ENCODE measurements at regions not wholly inside any gene's neighbourhood (a gene's known extent, or its start where the extent isn't known, plus 50 kb on each side); places are given as distances from the start of the nearest gene placed in this dataset.
"Not testable (repeated sequence)": the region's sequence is repeated elsewhere in the genome, so short reads cannot be mapped to it uniquely, and the experiment has no call there.

DNA sequence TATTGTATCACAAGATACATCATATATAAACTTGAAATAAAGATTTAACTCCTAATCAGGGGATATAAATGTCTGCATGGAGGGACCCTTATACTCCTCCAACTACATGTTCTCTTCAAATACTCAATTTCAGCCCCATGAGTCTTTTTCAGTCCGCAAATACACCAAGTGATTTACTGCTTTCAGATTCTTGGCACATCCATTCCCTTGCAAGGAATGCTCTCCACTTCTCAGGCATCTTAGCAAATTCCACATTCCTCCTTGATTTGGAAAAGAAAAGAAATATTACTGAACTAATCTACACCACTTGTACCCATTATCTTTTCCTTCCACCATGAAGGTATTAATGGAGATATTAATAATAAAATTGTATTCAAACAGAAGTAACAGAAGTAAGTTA lies 999.4 kb upstream of the GJE1 start:
- no peak for DNase-seq

DNA sequence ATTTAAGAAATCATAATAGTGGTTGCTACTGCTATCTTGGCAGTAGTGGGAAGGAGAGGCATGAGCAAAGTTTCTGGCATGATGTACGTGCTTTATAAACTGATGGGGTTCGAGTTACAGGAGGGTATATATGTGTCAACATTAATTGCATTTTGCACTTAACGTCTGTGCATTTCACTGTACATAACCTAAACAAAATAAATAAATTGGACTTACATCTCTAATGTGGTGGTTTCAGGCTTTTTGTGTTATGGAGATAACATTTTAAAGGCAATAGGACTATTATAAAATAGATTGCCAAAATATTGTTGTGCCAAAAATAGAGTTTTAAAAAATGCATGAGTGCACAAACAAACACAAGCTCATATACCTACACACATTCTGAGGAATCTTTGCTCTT lies 1001.1 kb upstream of the GJE1 start:
- DNase-seq, result no peak

DNA sequence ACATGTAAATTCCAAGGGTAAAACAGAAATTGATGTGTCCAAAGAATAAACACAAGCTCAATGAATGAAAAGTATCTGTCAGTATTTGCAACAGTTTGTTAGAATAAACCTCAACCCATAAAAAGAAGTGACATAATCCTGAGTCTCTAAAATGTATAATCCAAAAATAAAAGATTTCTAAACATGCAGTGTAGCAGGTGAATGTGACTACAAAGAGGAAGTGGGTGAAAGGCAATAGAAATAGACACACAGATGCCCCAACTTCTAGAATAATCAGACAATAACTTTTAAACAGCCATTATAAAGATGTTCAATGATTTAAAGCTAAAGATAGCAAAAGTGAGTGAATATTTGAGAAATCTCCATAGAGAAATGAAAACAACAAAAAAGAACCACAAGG lies 1009.2 kb upstream of the GJE1 start:
- no peak for DNase-seq

DNA sequence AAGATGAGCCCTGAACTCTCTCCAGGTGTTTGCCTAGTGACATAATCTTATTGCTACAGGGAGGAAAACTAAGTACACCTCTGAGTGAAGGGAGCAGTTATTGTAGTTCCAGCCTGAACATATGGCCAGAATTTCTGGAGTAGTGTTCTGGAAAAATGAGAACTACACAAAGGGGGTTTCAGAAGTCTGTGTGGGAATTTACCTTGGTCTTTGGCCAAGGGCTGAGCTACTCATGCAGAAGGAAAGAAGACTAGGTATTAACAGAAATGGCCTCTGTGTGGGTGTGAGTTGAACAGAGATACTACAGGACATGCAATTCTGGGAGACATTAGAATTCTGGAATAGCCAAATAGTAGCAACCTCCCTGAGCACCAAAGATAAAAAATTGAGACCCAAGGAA lies 1009.7 kb upstream of the GJE1 start:
- no peak for DNase-seq

DNA sequence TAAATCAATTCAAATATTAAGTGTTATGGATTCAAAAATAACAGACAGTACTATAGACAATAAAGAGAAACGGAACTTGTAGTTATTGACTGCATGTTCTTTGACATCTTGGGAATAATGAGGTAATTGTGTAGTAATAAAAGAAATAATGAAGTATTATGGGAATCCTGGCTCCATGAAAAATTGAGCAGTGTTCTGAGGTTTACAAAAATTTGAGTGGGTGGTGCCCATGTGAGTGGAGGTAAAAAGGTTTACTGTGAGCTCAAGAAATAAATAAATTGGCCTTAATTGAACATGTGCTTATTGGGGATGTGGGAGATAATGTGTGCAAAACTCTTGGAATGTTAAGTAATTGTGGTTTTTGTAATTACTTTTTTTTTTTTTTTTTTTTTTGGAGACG lies 1013.7 kb upstream of the GJE1 start:
- DNase-seq, result no peak

DNA sequence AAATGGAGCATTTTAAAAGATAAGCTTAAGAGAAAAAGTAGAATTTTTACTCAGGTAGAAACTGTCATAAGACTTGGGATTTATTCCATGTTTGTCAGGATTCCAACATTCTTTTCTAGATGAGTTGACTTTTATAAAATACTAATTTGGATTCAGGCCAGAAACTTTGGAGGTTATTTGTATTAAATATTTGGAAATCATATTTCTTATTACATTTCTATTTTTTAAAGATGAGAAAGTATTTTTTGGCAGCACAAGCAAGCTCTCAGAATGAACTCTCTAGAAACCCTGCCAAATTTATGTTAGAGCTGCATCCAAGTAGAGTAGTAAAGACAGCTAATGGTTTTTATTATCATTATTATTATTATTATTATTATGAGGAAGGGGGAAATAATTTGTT lies 1014.9 kb upstream of the GJE1 start:
- DNase-seq, result no peak

DNA sequence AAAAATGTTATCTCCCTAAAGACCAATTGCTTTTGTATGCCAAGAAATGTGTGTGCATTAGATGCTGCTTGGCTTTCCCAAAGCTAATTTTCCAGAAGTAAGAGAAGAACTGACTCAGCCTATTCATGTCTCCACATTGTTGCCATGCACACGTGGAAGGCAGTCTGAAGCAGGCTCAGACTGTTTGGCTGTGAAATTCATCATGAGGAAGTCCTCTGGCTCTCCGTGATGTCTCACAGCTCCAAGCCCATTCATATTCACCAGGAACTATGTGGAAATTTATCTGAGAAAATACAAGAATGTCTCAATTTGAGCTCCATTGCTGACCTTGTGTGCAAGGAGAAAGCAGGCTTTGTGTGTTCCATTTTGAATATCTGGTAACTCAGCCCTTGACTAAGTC lies 1022.2 kb upstream of the GJE1 start:
- no peak for DNase-seq

DNA sequence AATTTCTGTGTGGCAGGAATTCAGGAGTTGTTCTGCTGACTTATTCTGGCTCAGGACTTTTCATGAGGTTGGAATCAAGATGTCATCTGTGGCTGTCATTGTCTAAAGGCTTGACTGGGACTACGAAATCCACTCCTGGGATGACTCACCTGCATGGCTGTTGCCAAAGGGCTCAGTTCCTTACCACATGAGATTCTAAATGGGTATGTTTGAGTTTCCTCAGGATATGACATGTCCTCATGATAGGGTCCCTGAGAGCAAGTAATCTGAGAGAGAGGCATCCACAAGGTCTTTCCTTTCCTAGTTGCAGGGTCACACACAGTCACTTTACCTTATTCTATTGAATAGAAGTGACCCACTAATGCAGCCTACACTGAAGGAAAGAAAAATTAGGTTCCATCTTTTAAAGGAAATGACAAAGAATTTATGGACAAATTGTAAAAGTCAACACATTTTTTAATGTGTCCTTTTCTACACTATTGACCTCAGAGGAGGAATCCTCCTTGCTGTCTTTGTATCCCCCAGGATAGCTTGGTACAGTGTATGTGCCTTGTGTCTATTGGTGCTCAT lies 1025.0 kb upstream of the GJE1 start:
- no peak for DNase-seq

DNA sequence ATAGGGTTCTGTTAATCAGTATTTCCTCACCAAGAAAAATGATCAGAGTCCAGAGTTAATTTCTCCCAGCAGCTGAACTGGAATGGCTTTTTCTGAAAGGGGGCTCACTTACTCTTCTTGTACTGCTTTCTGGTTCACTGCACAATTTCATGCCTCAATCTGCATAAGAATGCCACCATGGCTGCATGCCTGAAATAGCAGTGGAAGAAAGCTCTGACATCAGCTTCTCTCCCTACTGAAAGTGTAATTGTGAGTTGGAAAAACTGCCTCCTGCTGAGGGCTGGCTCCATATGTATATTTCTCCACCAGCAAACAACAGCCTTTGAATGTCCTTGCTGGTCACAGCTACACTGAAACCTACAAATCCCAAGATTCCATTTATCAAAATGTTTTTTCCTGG lies 1027.2 kb upstream of the GJE1 start:
- DNase-seq, result no peak

DNA sequence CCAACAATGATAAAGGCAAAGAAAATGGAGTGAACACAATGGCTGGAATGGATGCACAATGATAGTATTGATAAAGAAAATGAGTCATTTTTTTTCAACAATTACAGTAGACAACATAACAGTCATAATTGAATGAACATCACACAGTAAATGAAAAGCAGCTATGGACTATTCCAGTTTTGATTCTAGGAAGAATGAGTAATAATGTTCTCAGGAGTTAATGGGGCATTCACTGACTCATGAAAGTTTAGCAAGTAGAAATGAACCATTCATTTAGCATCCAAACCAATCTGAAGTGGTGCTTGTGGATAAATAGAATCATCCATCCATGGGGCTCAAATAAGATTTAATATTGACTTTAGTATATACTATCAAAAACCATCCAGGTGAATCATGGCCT lies 1029.5 kb upstream of the GJE1 start:
- peak; percentile 96 for DNase-seq

DNA sequence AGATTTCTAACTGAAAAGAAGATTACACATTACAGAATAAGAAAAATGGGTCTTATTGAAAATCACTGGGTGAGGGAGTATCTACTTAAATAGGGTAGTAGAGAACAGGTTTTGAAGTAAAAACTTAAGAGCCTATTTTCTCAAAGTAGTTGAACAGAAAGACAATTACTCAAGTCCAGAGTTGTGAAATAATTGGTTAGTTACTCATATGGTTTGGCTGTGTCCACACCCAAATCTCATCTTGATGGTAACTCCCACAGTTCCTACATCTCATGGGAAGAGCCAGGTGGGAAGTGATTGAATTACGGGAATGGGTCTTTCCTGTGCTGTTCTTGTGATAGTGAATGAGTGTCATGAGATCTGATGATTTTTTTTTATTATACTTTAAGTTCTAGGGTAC lies 1035.3 kb upstream of the GJE1 start:
- DNase-seq, result no peak

DNA sequence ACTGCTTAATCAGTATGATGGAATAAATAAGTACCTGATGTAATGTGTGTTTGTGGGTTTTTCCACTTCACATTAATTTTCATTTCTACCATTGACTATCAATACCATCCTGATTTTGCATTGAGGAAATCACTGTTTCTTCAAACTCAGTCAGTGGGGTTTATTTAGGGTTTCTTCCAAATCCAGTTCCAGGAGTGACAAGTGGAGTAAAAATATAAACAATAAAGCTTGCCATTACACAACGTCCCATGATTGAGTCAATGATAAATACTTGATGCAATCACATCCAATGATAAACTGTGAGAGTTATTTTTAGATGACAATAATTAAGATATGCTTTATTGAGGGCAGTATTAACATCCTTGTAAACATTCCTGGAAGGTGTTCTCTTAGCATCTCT lies 1037.4 kb upstream of the GJE1 start:
- no peak for DNase-seq

DNA sequence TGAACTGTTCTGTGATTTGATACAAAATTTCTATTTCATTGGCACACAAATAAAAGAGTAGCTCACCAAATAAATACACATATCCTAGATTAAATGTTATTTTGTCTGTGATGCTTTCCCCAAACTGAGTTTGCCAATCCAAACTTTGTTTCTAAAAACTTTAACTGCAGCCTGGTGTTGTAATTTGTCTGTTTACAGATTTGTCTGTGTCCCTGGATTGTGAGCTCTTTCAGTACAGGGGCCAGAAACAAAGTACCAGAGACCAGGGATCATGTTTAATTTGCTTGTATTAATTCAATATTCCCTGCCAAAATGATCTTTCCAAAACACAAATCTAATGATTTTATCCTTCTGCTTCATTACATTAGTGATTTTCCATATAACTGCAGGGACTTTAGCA lies 1044.6 kb upstream of the GJE1 start:
- no peak for DNase-seq

DNA sequence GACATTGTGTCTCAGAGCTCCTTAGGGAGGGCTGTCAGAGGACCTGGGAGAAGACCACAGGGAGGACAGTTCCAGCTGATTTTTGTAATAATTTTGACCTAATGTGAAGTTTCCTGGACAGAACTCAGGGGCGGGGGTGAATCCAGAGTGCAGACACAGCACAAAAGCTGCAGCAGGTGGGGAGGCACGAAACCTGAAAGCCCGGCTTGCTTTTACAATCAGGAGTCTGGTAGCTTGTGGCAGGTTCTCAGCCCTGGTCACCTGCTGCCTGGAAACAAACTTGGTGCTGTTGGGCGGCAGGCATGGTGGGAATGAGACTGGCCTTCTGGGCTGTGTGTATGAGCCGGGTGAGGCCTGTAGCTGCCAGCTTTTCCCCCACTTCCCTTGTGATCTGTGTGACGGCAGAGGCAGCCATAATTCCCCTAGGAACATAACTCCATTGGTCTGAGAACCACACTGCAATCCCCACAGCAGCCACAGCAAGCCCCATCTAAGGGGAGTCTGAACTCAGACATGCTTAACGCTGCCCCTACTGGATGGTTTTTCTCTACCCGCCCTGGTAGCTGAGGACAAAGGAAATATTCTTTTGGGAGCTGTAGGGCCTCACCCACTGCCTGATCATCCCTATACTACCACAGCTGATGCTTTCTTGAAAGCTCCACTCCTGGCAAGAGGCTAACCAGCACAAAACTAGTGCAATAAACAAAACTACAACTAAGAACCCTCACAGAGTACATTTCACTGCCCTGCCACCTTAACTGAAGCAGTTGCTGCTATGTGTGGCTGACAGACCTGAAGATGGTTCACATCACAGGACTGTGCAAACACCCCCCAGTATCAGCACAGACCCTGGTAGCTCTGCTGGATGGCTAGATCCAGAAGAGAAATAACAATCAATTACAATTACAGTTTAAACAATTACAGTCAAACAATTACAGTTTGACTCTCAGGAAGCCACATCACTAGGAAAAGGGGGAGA lies 1055.1 kb upstream of the GJE1 start:
- no peak for DNase-seq

DNA sequence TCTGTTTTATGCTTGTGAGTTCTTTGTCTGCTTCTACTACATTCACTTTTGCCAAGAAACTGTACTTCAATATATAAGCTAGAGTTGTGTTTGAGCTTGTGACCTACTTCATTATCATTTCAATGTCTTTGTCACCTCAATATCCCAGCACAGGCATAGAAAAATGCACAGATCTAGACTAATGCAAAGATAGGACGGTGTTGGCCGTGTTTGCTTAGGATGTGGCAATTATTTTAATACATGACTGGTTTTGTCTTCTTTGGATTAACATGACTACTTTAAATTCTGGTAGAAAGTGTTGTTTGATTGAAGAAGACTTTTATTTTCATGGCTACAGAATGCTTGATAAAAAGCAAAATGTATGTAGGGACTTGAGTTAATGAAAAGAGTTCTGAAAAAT lies 1075.0 kb upstream of the GJE1 start:
- no peak for DNase-seq

DNA sequence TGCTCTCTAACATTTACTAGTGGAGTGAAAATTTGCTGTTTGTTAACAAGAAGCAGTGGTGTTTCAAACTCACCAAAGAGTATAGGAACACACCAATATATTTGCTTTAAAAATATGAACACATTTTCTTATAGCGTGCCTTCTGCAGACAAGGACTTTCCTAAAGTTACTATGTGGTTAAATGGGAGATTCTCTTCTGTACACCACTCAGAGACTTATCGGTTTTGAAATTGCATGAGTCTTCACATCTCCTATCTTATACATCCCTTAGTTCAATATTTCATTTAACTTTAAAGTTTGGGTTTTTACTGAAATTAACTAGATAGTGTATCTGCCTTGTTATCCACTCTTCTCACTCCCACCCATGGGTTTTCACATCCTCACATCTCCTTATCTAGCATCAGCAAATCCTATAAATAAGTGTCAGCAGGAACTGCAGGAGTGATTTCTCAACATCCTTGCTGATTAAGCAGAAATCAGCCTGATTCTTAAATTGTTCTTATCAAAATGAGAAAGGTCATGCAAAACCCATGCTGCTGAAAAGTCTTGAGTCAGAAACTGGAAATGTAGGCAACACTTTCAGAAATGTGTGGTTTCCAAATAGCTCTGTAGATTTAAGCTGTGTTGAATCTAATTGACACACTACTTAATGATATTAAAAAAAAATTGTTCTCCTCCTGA lies 1075.6 kb upstream of the GJE1 start:
- no peak for DNase-seq

DNA sequence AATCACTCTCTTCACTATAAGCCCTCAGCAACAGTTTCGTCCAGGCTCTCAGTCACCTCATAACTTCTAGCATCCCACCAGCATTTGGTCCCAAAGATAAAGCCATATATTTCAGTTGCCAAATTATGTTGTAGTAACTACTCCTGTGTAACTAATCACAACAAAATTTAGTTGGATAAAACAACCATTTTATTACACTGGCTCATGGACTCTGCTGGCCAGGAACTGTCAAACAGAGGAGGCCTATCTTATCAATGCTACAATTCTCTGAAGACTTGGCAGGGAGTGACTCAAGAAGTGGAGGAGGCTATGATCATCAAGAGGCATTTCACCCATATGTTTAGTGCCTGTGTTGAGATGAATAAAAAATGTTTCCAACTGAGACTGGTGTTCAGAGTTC lies 1082.3 kb upstream of the GJE1 start:
- no peak for DNase-seq

DNA sequence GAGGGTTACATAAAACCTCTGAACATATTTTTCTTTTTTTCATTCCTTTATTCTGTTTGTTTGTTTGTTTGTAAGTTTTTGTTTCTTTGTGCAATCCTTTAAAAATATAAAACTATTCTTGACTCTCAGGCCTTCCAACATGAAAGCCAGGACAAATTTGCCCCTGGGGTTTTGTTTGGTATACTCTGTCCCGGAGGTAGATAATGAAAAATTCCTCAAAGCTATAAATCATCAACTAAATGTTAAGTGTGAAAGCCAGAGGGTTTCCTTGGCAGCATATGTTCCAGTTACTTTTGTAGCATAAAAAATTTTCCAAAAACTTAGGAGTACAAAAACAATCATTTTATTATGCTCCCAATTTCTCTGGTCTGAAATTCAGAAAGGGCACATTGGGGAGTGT lies 1084.3 kb upstream of the GJE1 start:
- DNase-seq, result no peak

DNA sequence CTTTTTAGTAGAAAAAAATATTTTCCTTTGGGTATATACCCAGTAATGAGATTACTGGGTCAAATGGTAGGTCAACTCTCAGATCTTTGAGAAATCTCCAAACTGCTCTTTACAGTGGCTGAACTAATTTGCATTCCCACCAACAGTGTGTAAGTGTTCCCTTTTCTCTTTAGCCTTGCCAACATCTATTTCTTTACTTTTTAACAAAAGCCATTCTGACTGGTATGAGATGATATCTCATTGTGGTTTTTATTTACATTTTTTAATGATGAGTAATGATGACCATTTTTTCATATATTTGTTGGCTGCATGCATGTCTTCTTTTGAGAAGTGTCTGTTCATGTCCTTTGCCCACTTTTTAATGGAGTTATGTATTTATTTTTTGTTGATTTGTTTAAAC lies 1086.2 kb upstream of the GJE1 start:
- DNase-seq, result not testable (repeated sequence)

DNA sequence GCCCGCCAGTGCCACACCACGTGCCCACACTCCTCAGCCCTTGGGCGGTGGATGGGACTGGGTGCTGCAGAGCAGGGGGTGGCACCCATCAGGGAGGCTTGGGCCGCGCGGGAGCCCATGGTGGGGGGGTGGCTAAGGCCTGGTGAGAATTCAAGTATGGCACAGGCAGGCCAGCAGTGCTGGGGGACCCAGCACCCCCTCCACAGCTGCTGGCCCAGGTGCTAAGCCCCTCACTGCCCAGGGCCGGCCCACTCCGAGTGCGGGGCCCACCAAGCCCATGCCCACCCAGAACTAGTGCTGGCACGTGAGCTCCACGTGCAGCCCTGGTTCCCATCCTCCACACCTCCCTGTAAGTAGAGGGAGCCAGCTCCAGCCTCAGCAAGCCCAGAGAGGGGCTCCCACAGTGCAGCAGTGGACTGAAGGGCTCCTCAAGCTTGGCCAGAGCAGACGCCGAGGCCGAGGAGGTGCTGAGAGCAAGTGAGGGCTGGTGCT lies 1091.1 kb upstream of the GJE1 start:
- DNase-seq, result no peak

DNA sequence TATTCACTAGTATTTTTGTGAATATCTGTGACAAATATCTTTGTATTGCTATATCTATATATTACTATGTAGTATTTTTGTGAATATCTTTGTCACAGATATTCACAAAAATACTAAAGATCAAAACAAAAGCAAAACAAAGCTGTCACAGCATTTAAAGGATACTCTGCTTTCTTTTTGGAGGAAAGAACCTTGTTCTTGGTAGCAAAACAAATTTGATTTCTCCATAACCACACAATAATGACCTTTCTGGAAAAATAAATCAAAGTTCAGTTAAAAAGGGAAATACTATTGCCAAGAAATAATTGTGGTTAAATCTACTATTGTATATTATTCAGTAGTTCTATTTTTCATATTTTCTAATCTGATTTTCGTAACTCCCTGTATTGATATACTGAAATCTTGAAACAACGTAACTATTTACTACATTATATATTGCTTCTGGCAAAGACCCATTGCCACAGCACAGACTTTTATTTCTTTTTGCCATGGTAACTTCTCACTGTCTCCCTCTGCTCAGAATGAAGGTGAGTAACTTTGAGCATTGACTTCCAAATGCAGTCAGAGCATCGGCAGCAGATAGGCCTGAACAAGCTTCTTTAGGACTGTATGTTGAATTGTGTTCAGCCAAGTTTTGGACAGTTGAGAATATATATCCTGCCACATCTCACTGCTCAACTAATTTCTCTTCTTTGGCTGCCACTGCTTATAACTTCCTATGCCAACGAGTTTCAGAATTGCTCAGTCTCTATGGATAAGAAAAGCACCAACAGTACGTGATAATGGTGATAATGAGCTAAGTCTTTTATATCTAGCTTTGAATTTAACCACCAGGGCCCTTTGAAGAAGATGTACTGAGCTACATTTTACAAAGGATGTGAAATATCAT lies 1097.2 kb upstream of the GJE1 start:
- DNase-seq, result no peak

DNA sequence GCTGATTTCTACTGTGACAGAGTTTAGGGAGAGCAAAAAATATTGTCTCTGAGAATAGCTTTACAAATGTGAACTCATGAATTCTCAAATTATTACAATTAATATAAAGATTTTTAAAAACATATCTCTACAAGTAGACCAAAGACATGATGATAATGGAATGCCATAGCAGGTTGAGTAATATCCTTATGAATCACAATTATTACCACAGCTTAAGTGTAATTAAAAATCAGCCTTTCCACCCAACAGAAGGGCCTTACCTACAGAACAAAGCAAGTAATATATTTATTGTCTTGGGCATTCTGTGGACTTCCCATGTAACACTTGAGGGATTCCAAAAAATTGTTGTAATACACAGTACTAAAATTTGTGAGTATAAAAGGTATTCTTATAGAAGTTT lies 1099.6 kb upstream of the GJE1 start:
- no peak for DNase-seq

DNA sequence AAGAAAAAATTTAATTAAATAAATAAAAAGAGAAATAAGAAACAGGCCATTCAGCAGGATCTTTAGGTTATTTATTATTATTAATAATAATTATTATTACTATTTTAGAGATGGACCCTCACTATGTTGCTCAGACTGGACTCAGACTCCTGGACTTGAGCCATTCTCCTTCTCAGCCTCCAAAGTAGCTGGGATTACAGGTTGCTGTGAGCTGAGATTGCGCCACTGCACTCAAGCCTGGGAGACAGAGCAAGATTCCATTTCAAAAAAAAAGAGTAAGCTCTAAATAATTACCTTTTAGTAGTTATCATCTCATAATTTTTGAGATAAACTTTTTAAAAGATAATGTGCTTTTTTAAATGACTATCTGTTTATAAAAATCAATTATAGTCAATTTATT lies 1102.8 kb upstream of the GJE1 start:
- no peak for DNase-seq

Data from DMS79 (cell line).